ENCODE measurements at regions not wholly inside any gene's neighbourhood (a gene's known extent, or its start where the extent isn't known, plus 50 kb on each side); places are given as distances from the start of the nearest gene placed in this dataset.

GRCh38 chr18:1446765-1447164 is 542.1 kb downstream of the ADCYAP1 start:
- Histone ChIP-seq H3K27ac (replicated peaks; ENCODE audit: low read length) (no peak overlapping the region), H3K79me1 (ENCODE audit: low read depth, low read length) (no peaks in the 10 kb centered on the region), H3K9ac (ENCODE audit: low read depth, low read length, poor library complexity) (no peak overlapping the region), H3K9me3 (replicated peaks in 1 of 2; ENCODE audit: control insufficient read depth in 2 of 2, insufficient read depth in 1 of 2, low read depth in 1 of 2, low read length in 2 of 2) (no peaks in the 10 kb centered on the region), H2AK5ac (ENCODE audit: low read depth, low read length) (no peak overlapping the region), H2BK120ac (ENCODE audit: low read depth, low read length) (no peak overlapping the region), H3K4me1 (ENCODE audit: control insufficient read depth in 2 of 2, insufficient read depth in 1 of 2, low read depth in 1 of 2, low read length in 2 of 2) (no peaks in the 10 kb centered on the region), H4K8ac (ENCODE audit: low read depth, low read length) (no peak overlapping the region), H3K27me3 (ENCODE audit: control insufficient read depth in 3 of 3, insufficient read depth in 3 of 3, low read depth in 1 of 3, low read length in 3 of 3) (no peaks in the 10 kb centered on the region), H3K4me2 (ENCODE audit: insufficient read depth, low read length, poor library complexity, severe bottlenecking) (no peak overlapping the region), H3K23ac (ENCODE audit: low read depth, low read length, poor library complexity) (no peak overlapping the region), H2BK15ac (ENCODE audit: low read length) (no peak overlapping the region), H4K91ac (ENCODE audit: low read depth, low read length, poor library complexity) (no peak overlapping the region), H2BK12ac (ENCODE audit: low read length) (no peak overlapping the region), H3K4me3 (ENCODE audit: low read length in 2 of 2) (no peak overlapping the region), H2BK5ac (ENCODE audit: low read length) (no peak overlapping the region), H3K36me3 (replicated peaks in 1 of 2; ENCODE audit: control insufficient read depth in 2 of 2, insufficient read depth in 2 of 2, low read length in 2 of 2) (no peaks in the 10 kb centered on the region), H3K18ac (ENCODE audit: low read length) (no peak overlapping the region), H2AFZ (ENCODE audit: low read length) (no peak overlapping the region), H3K14ac (ENCODE audit: low read length) (no peak overlapping the region), H3K4ac (ENCODE audit: low read length) (no peak overlapping the region)
- no CpG with 5 or more reads among the region's 1 CpG for WGBS, 2 donors (ENCODE audit: extremely low coverage in 2 of 2, insufficient read length in 2 of 2, insufficient replicate concordance in 1 of 2)
- no peak for DNase-seq (ENCODE audit: low spot score)

DNA sequence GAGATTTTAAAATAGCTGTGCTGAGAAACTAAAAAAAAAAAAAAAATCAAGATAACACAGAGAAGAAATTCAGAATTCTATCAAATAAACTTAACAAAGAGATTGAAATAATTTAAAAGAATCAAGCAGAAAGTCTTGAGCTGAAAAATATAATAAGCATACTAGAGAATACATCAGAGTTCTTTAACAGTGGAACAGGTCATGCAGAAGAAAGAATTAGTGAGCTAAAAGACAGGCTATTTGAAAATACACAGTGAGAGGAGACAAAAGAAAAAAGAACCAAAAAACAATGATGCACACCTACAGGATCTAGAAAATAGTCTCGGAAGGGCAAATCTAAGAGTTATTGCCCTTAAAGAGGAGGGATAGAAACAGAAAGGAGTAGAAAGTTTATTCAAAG is 548.1 kb downstream of the ADCYAP1 start:
- no peak overlapping the region for H4K91ac ChIP-seq (ENCODE audit: low read depth, low read length, poor library complexity)
- no peak overlapping the region for H3K4ac ChIP-seq (ENCODE audit: low read length)
- no peak overlapping the region for H2AFZ ChIP-seq (ENCODE audit: low read length)
- no peak overlapping the region for H2BK12ac ChIP-seq (ENCODE audit: low read length)
- H3K14ac ChIP-seq (ENCODE audit: low read length), result no peak overlapping the region
- H2BK120ac ChIP-seq (ENCODE audit: low read depth, low read length), result no peak overlapping the region
- no peak overlapping the region for H3K27ac ChIP-seq (replicated peaks; ENCODE audit: low read length)
- no peaks in the 10 kb centered on the region for H3K27me3 ChIP-seq (ENCODE audit: control insufficient read depth in 3 of 3, insufficient read depth in 3 of 3, low read depth in 1 of 3, low read length in 3 of 3)
- no peak overlapping the region for H3K4me3 ChIP-seq (ENCODE audit: low read length in 2 of 2)
- H3K79me1 ChIP-seq (ENCODE audit: low read depth, low read length), result no peaks in the 10 kb centered on the region
- no peak overlapping the region for H3K9ac ChIP-seq (ENCODE audit: low read depth, low read length, poor library complexity)
- H3K4me2 ChIP-seq (ENCODE audit: insufficient read depth, low read length, poor library complexity, severe bottlenecking), result no peak overlapping the region
- H3K36me3 ChIP-seq (replicated peaks in 1 of 2; ENCODE audit: control insufficient read depth in 2 of 2, insufficient read depth in 2 of 2, low read length in 2 of 2), result no peaks in the 10 kb centered on the region
- H2AK5ac ChIP-seq (ENCODE audit: low read depth, low read length), result no peak overlapping the region
- H3K9me3 ChIP-seq (replicated peaks in 1 of 2; ENCODE audit: control insufficient read depth in 2 of 2, insufficient read depth in 1 of 2, low read depth in 1 of 2, low read length in 2 of 2), result no peaks in the 10 kb centered on the region
- H3K23ac ChIP-seq (ENCODE audit: low read depth, low read length, poor library complexity), result no peak overlapping the region
- H2BK15ac ChIP-seq (ENCODE audit: low read length), result no peak overlapping the region
- WGBS, 2 donors (ENCODE audit: extremely low coverage in 2 of 2, insufficient read length in 2 of 2, insufficient replicate concordance in 1 of 2), result no CpG with 5 or more reads among the region's 1 CpG
- H2BK5ac ChIP-seq (ENCODE audit: low read length), result no peak overlapping the region
- no peaks in the 10 kb centered on the region for H3K4me1 ChIP-seq (ENCODE audit: control insufficient read depth in 2 of 2, insufficient read depth in 1 of 2, low read depth in 1 of 2, low read length in 2 of 2)
- no peak for DNase-seq (ENCODE audit: low spot score)
- H4K8ac ChIP-seq (ENCODE audit: low read depth, low read length), result no peak overlapping the region
- H3K18ac ChIP-seq (ENCODE audit: low read length), result no peak overlapping the region

DNA sequence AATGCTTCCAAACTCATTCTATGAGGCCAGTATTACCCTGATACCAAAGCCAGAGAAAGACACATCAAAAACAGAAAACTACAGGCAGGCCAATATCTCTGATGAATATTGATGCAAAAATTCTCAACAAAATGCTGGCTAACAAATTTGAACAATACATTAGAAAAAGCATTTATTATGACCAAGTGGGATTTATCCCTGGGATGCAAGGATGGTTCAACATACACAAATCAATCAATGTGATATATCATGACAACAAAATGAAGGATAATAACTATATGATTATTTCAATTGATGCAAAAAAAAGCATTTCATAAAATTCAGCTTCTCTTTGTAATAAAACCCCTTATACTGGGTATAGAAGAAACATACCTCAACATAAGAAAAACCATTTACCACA is 550.9 kb downstream of the ADCYAP1 start:
- Histone ChIP-seq H3K14ac (ENCODE audit: low read length) (no peak overlapping the region), H3K27me3 (ENCODE audit: control insufficient read depth in 3 of 3, insufficient read depth in 3 of 3, low read depth in 1 of 3, low read length in 3 of 3) (no peaks in the 10 kb centered on the region), H3K4ac (ENCODE audit: low read length) (no peak overlapping the region), H3K4me1 (ENCODE audit: control insufficient read depth in 2 of 2, insufficient read depth in 1 of 2, low read depth in 1 of 2, low read length in 2 of 2) (no peaks in the 10 kb centered on the region), H2BK15ac (ENCODE audit: low read length) (no peak overlapping the region), H3K4me2 (ENCODE audit: insufficient read depth, low read length, poor library complexity, severe bottlenecking) (no peak overlapping the region), H3K23ac (ENCODE audit: low read depth, low read length, poor library complexity) (no peak overlapping the region), H3K36me3 (replicated peaks in 1 of 2; ENCODE audit: control insufficient read depth in 2 of 2, insufficient read depth in 2 of 2, low read length in 2 of 2) (no peaks in the 10 kb centered on the region), H2BK120ac (ENCODE audit: low read depth, low read length) (no peak overlapping the region), H3K4me3 (ENCODE audit: low read length in 2 of 2) (no peak overlapping the region), H3K9me3 (replicated peaks in 1 of 2; ENCODE audit: control insufficient read depth in 2 of 2, insufficient read depth in 1 of 2, low read depth in 1 of 2, low read length in 2 of 2) (no peaks in the 10 kb centered on the region), H4K8ac (ENCODE audit: low read depth, low read length) (no peak overlapping the region), H2BK12ac (ENCODE audit: low read length) (no peak overlapping the region), H3K9ac (ENCODE audit: low read depth, low read length, poor library complexity) (no peak overlapping the region), H2AK5ac (ENCODE audit: low read depth, low read length) (no peak overlapping the region), H3K27ac (replicated peaks; ENCODE audit: low read length) (no peak overlapping the region), H3K79me1 (ENCODE audit: low read depth, low read length) (no peaks in the 10 kb centered on the region), H4K91ac (ENCODE audit: low read depth, low read length, poor library complexity) (no peak overlapping the region), H3K18ac (ENCODE audit: low read length) (no peak overlapping the region), H2BK5ac (ENCODE audit: low read length) (no peak overlapping the region), H2AFZ (ENCODE audit: low read length) (no peak overlapping the region)
- DNase-seq (ENCODE audit: low spot score), result no peak

- no peaks in the 10 kb centered on the region for H3K79me1 ChIP-seq (ENCODE audit: low read depth, low read length)
- H3K4me3 ChIP-seq (ENCODE audit: low read length in 2 of 2), result no peak overlapping the region
- no peak overlapping the region for H2AFZ ChIP-seq (ENCODE audit: low read length)
- H3K36me3 ChIP-seq (replicated peaks in 1 of 2; ENCODE audit: control insufficient read depth in 2 of 2, insufficient read depth in 2 of 2, low read length in 2 of 2), result no peaks in the 10 kb centered on the region
- no CpG with 5 or more reads among the region's 4 CpGs for WGBS, 2 donors (ENCODE audit: extremely low coverage in 2 of 2, insufficient read length in 2 of 2, insufficient replicate concordance in 1 of 2)
- no peak overlapping the region for H3K23ac ChIP-seq (ENCODE audit: low read depth, low read length, poor library complexity)
- H2BK12ac ChIP-seq (ENCODE audit: low read length), result no peak overlapping the region
- no peaks in the 10 kb centered on the region for H3K4me1 ChIP-seq (ENCODE audit: control insufficient read depth in 2 of 2, insufficient read depth in 1 of 2, low read depth in 1 of 2, low read length in 2 of 2)
- no peak overlapping the region for H4K91ac ChIP-seq (ENCODE audit: low read depth, low read length, poor library complexity)
- no peaks in the 10 kb centered on the region for H3K27me3 ChIP-seq (ENCODE audit: control insufficient read depth in 3 of 3, insufficient read depth in 3 of 3, low read depth in 1 of 3, low read length in 3 of 3)
- H3K27ac ChIP-seq (replicated peaks; ENCODE audit: low read length), result no peak overlapping the region
- no peak overlapping the region for H2BK120ac ChIP-seq (ENCODE audit: low read depth, low read length)
- H4K8ac ChIP-seq (ENCODE audit: low read depth, low read length), result no peak overlapping the region
- no peak overlapping the region for H3K4ac ChIP-seq (ENCODE audit: low read length)
- no peak for DNase-seq (ENCODE audit: low spot score)
- H2BK5ac ChIP-seq (ENCODE audit: low read length), result no peak overlapping the region
- no peaks in the 10 kb centered on the region for H3K9me3 ChIP-seq (replicated peaks in 1 of 2; ENCODE audit: control insufficient read depth in 2 of 2, insufficient read depth in 1 of 2, low read depth in 1 of 2, low read length in 2 of 2)
- no peak overlapping the region for H3K9ac ChIP-seq (ENCODE audit: low read depth, low read length, poor library complexity)
- no peak overlapping the region for H3K14ac ChIP-seq (ENCODE audit: low read length)
- no peak overlapping the region for H2AK5ac ChIP-seq (ENCODE audit: low read depth, low read length)
- no peak overlapping the region for H3K4me2 ChIP-seq (ENCODE audit: insufficient read depth, low read length, poor library complexity, severe bottlenecking)
- no peak overlapping the region for H3K18ac ChIP-seq (ENCODE audit: low read length)
- H2BK15ac ChIP-seq (ENCODE audit: low read length), result no peak overlapping the region
Measured at GRCh38 chr18:1458547-1458946, 553.9 kb downstream of the ADCYAP1 start.
